ENCODE measurements at regions not wholly inside any gene's neighbourhood (a gene's known extent, or its start where the extent isn't known, plus 50 kb on each side); places are given as distances from the start of the nearest gene placed in this dataset.

DNA sequence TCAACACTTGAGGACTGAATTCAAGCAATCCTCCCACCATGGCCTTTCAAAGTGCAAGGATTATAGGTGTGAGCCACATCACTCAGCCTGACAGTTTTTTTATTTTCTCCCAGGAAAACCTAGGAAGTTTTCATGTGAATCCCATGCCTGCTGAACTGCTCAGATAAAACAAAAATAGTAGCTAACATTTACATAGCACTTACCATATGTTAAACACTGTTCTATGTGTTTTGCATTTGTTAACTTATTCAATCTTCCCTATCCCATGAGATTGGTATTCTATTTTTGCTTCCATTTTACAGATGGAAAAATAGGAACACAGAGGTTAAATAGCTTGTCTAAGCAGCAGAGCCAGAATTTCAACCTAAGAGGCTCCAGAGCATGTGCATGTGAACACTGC, 157.4 kb upstream of the KCTD1 start:
- Mint-ChIP-seq H3K27ac (no peak overlapping the region), H3K4me1 (peaks cover 2% of the 10 kb centered on the region), H3K4me3 (no peak overlapping the region), H3K36me3 (ENCODE audit: low read depth) (no peaks in the 10 kb centered on the region), H3K27me3 (peaks cover 10% of the 10 kb centered on the region)
- no peak for DNase-seq
- no peak for ATAC-seq
- H3K9me3 ChIP-seq (ENCODE audit: control insufficient read depth, low read length, poor library complexity, severe bottlenecking): no peaks in the 10 kb centered on the region

DNA sequence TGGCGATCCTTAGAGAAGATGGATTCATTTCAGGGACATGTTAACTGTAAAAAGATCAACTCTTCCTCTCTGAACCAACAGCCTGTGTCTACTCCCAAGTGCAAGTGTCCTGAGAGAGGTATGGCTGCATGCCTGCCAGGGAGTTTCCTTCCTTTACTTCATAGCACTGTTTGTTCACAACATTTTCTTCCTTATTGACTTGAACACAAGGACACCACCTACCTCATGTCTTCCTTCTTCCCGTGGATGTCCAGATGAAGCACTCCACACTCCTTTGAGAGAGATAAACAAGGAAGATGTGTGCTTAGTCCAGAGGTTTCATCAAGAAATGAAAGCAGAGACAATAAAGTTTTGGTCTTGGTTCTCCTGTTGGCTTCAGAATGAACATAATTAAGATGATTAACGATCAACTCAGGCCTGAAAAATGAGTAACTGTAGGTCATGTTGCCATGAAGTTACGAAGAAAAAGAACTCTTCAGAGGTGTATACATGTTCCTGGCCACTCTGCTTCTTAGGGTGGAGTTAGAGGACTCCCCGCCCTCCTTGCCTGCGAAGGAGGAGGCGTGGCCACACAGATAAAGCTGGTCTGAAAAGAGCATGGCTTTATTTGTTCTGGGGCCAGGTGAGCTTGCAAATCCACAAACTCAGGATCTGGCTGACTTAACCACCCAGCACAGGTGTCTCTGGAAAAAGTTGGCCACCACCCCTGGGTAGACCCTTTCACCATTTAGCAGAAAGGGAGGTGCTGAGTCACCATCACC, 155.0 kb upstream of the KCTD1 start:
- Mint-ChIP-seq H3K27ac (no peak overlapping the region), H3K27me3 (peaks cover 4% of the 10 kb centered on the region), H3K4me1 (peaks cover 2% of the 10 kb centered on the region), H3K36me3 (ENCODE audit: low read depth) (no peaks in the 10 kb centered on the region), H3K4me3 (no peak overlapping the region)
- ATAC-seq (no peak), DNase-seq (no peak)
- no peaks in the 10 kb centered on the region for H3K9me3 ChIP-seq (ENCODE audit: control insufficient read depth, low read length, poor library complexity, severe bottlenecking)

DNA sequence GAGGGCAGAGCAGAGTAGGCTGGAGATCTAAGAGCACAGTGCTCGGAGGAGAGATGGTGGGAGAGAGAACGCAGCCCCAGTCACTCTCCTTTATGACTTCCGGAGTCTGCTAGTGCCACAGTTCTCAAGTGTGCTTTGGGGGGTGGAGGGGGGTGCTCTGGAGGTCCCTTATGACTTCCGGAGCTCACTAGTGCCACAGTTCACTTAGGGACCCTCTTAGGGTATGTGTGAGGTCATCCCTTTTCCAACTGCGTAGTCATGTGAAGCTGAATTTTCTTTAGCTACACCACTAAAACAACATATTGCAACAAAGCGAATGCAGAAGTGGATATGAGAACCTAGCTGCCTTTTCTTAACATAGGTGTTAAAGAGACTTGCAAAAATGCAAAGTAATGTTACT, 153.7 kb upstream of the KCTD1 start:
- Mint-ChIP-seq H3K36me3 (ENCODE audit: low read depth) (no peaks in the 10 kb centered on the region), H3K27me3 (peaks cover 4% of the 10 kb centered on the region), H3K4me1 (peaks cover 2% of the 10 kb centered on the region), H3K27ac (no peak overlapping the region), H3K4me3 (no peak overlapping the region)
- DNase-seq (no peak), ATAC-seq (no peak)
- H3K9me3 ChIP-seq (ENCODE audit: control insufficient read depth, low read length, poor library complexity, severe bottlenecking): no peaks in the 10 kb centered on the region

DNA sequence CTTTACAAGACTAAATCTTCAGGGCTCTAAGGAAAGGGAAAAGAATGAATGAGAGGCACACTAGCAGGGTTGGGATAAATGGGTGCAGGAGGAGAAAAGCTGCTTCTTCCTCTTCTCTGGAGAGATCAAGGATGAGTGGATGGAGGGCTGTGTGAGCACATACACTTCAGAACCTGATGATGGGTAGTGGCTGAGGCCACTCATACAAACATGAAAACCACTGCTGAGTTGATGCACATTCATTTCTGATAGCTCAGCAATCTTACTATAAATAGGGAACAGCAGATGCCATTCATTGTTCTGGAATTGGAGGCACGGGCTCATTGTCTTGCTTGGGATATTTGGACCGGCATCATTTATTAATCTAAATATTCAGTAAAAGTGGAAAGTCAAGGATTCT, 152.4 kb upstream of the KCTD1 start:
- H3K9me3 ChIP-seq (ENCODE audit: control insufficient read depth, low read length, poor library complexity, severe bottlenecking): no peaks in the 10 kb centered on the region
- H3K36me3 Mint-ChIP-seq (ENCODE audit: low read depth): no peaks in the 10 kb centered on the region
- ATAC-seq (no peak), DNase-seq (no peak)
- no peak overlapping the region for H3K4me3 Mint-ChIP-seq
- peaks cover 2% of the 10 kb centered on the region for H3K4me1 Mint-ChIP-seq
- no peak overlapping the region for H3K27ac Mint-ChIP-seq
- peaks cover 4% of the 10 kb centered on the region for H3K27me3 Mint-ChIP-seq

DNA sequence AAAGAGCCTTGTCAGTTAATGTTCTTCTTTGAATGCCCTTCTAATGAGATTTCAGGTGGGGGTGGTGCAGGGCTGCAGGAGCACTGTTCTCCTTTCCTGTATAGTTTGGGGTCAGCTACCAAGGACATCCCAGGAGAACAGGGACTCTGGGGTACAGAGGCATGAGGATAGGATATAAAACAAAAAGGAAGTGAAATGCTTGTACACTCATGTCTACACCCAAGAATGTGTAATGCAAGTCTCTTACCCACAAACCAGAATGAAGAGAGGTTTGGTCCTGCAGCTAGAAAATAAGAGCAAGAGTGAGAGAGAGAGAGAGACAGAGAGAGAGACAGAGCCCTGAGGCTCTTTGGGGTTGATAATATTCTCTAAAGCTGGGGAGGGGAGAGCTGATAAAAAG, 151.8 kb upstream of the KCTD1 start:
- no peaks in the 10 kb centered on the region for H3K36me3 Mint-ChIP-seq (ENCODE audit: low read depth)
- H3K9me3 ChIP-seq (ENCODE audit: control insufficient read depth, low read length, poor library complexity, severe bottlenecking): no peaks in the 10 kb centered on the region
- H3K27me3 Mint-ChIP-seq: peaks cover 4% of the 10 kb centered on the region
- DNase-seq (no peak), ATAC-seq (no peak)
- no peak overlapping the region for H3K27ac Mint-ChIP-seq
- H3K4me3 Mint-ChIP-seq: no peak overlapping the region
- no peaks in the 10 kb centered on the region for H3K4me1 Mint-ChIP-seq

DNA sequence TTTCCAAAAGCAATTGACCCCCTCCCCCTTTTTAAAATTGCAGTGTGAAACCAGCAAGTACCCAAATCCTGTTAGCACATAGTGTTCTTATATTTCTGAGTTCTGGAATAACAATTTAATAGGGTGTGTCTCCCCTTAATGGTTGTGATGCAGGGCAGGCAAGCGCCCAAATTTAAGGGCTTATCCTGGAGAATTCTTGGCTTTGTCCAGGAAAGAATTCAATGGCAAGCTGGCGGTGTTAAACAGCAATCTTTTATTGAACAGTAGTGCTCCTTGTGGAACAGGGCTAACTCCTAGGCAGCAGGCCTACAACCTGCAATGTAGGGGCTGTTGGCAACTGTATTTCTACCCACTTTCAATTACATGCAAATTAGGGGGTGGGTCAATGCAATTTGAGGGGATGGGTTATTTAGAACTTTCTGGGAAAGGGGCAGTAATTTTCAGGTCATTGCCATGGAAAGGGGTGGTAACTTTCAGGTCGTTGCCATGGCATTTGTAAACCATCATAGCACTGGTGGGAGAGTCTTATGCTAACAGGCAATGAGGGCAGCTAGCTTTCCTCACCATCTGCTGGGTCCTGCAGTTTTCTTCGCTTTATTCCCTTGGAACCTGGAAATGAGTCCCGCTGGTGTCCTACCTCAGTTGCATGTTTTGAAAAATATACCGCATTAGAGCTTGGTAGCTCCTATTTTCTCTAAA, 149.0 kb upstream of the KCTD1 start:
- no peak overlapping the region for H3K4me3 Mint-ChIP-seq
- H3K4me1 Mint-ChIP-seq: no peaks in the 10 kb centered on the region
- no peak for DNase-seq
- no peaks in the 10 kb centered on the region for H3K36me3 Mint-ChIP-seq (ENCODE audit: low read depth)
- ATAC-seq: no peak
- no peak overlapping the region for H3K27ac Mint-ChIP-seq
- H3K27me3 Mint-ChIP-seq: no peaks in the 10 kb centered on the region
- H3K9me3 ChIP-seq (ENCODE audit: control insufficient read depth, low read length, poor library complexity, severe bottlenecking): no peaks in the 10 kb centered on the region

DNA sequence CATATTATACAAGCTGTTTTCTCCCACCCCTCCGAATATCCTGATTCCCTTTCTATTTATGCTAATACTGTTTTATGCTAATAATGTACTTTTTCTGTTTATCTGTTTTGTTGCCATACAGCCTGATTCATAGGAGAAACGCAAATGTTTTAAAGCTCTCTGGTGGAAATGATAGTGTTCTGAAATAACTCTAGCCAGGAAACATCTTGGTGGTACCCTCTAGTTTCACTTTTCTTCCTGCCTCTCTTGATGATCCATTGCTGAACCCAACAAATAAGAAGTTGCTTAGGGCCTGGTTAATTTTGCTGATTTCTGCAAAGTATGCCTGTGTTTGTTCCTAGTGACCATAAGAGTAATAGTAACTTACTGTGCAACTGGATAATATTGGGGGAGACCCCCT, 148.4 kb upstream of the KCTD1 start:
- DNase-seq: no peak
- no peaks in the 10 kb centered on the region for H3K27me3 Mint-ChIP-seq

DNA sequence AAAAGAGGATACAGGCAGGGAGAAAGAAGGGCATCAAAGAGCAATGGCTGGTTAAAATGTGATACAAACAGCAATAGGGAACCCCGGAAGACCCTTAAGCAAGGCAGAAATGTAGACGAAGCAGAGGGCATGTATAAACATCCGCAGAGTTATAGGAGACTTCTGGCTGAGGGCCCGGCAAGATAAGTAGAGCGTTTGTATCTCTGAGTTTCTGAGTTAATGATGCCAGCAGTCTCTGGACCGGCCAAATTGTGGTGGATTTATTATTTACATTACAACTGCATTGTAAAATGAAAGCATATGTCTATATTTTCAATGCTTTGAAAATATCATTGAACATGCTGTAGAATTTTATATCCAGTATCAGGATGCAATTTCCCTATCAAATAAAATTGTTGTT, 148.0 kb upstream of the KCTD1 start:
- Mint-ChIP-seq H3K36me3 (ENCODE audit: low read depth) (no peaks in the 10 kb centered on the region), H3K27me3 (no peaks in the 10 kb centered on the region), H3K4me3 (no peak overlapping the region), H3K4me1 (no peaks in the 10 kb centered on the region), H3K27ac (no peak overlapping the region)
- no peak for ATAC-seq
- no peak for DNase-seq
- H3K9me3 ChIP-seq (ENCODE audit: control insufficient read depth, low read length, poor library complexity, severe bottlenecking): no peaks in the 10 kb centered on the region

More for the DNA sequence above, 148.4 kb upstream of the KCTD1 start:
- no peak for ATAC-seq
- no peak overlapping the region for H3K27ac Mint-ChIP-seq
- no peaks in the 10 kb centered on the region for H3K4me1 Mint-ChIP-seq
- H3K36me3 Mint-ChIP-seq (ENCODE audit: low read depth): no peaks in the 10 kb centered on the region
- no peak overlapping the region for H3K4me3 Mint-ChIP-seq
- H3K9me3 ChIP-seq (ENCODE audit: control insufficient read depth, low read length, poor library complexity, severe bottlenecking): no peaks in the 10 kb centered on the region

DNA sequence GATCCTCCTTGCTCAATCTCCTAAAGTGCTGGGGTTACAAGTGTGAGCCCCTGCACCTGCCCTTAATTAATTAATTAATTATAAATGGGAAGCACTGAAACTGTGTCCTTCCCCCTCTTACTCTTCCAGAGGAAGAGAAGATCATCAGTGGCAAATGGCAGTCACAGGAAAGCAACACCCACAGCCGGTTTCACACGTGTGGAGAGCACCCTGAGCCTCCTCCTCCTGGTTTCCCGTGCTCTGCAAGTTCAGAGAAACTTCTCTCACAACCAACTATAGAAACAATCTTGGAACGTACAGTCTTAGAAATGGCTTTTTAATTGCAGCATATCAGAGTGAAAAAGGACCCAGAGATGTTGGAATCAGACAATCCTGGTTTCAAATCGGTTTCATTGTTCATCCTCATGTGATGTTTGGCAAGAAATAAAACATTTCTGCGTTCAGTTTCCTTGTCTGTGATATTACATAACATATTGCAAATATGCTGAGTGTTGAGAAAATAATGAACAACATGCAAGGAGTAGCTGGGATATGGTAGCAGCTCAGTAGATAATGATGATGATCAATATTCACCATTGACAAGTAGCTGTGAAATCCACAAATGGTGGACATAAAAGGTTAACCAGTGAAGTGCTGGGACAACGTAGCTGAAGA, 141.0 kb upstream of the KCTD1 start:
- H3K4me1 Mint-ChIP-seq: no peaks in the 10 kb centered on the region
- no peaks in the 10 kb centered on the region for H3K9me3 ChIP-seq (ENCODE audit: control insufficient read depth, low read length, poor library complexity, severe bottlenecking)
- no peak overlapping the region for H3K27ac Mint-ChIP-seq
- no peak overlapping the region for H3K4me3 Mint-ChIP-seq
- ATAC-seq (no peak), DNase-seq (no peak)
- H3K36me3 Mint-ChIP-seq (ENCODE audit: low read depth): no peaks in the 10 kb centered on the region
- H3K27me3 Mint-ChIP-seq: peaks cover 6% of the 10 kb centered on the region

DNA sequence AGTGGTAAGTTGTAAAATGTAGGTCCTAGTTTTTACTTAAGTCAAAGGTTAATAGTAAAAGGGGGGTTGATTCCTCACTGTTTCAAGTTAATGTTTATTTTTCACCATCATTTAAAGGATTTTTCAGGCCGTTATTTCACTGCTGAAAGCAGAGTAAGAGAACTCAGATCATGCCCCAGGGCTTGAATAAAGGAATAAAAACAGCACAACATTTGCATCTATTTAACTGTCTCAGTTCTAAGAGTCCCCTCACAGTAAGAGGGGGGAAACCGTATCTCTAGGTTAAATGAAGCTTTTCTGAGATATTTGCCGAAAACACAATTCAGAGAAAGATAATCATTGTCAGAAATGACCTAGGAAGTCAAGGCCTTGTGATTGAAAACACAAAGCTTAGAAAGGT, 138.2 kb upstream of the KCTD1 start:
- no peaks in the 10 kb centered on the region for H3K4me1 Mint-ChIP-seq
- H3K27me3 Mint-ChIP-seq: peaks cover 6% of the 10 kb centered on the region
- ATAC-seq (no peak), DNase-seq (no peak)
- H3K9me3 ChIP-seq (ENCODE audit: control insufficient read depth, low read length, poor library complexity, severe bottlenecking): no peaks in the 10 kb centered on the region
- H3K27ac Mint-ChIP-seq: no peak overlapping the region
- H3K4me3 Mint-ChIP-seq: no peak overlapping the region
- no peaks in the 10 kb centered on the region for H3K36me3 Mint-ChIP-seq (ENCODE audit: low read depth)

DNA sequence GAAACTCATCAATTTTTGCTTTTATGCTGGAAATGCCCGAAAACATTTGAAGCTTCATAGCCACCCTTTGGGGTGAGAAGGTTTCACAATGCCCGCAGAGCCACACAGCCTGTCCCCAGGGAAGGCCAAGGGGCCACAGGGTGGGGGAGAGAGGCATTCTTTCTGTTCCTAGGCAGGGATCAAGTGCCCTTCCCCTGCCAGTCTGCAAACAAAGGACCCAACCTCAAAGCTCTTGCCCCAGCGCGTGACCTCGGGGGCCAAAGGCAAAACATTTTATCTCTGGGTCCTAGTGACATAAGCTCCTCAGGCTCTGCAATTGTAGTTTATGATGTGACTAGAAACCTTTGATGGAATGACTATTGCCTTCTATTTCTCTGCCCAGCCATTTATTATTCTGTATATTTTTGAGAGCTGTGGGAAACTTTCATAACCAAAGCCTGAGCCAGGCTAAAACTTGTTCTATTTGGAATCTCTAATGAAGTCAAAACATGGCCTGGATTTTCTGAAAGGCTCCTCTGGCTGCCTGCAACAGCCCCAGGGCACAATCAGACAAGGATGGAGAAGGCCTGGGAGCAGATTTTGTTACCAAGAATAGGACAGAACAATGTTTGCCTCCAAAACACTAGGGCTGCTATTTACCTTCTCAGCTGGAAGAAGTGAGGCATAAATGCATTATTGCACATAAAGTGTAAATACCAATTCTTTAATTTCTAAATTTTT, 137.2 kb upstream of the KCTD1 start:
- no peaks in the 10 kb centered on the region for H3K4me1 Mint-ChIP-seq
- H3K4me3 Mint-ChIP-seq: no peak overlapping the region
- H3K27ac Mint-ChIP-seq: no peak overlapping the region

DNA sequence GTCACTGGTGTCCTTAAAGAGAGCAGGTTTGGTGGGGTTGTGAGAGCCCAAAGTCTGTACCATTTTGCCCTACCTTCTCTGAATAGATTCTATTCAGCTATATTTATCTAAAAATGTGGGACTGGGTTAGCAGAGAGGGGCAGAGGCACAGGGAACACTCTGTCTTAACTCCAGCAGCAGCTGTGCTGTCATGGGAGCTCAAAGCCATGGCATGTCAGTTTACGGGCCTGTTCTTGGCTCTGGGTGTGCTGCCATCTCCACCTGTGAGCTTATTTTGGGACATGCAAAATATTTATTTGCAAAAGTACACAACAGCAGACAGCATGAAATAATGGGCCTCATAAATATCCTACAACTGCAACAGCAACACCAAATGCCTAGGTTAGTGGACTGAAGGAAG, 129.6 kb upstream of the KCTD1 start:
- ATAC-seq (no peak), DNase-seq (no peak)
- H3K27me3 Mint-ChIP-seq: no peaks in the 10 kb centered on the region
- no peaks in the 10 kb centered on the region for H3K36me3 Mint-ChIP-seq (ENCODE audit: low read depth)
- H3K4me1 Mint-ChIP-seq: no peaks in the 10 kb centered on the region
- H3K9me3 ChIP-seq (ENCODE audit: control insufficient read depth, low read length, poor library complexity, severe bottlenecking): no peaks in the 10 kb centered on the region
- H3K4me3 Mint-ChIP-seq: no peak overlapping the region
- H3K27ac Mint-ChIP-seq: no peak overlapping the region

More for the DNA sequence above, 137.2 kb upstream of the KCTD1 start:
- no peaks in the 10 kb centered on the region for H3K9me3 ChIP-seq (ENCODE audit: control insufficient read depth, low read length, poor library complexity, severe bottlenecking)
- no peak for DNase-seq
- ATAC-seq: no peak
- Mint-ChIP-seq H3K27me3 (peaks cover 6% of the 10 kb centered on the region), H3K36me3 (ENCODE audit: low read depth) (no peaks in the 10 kb centered on the region)

DNA sequence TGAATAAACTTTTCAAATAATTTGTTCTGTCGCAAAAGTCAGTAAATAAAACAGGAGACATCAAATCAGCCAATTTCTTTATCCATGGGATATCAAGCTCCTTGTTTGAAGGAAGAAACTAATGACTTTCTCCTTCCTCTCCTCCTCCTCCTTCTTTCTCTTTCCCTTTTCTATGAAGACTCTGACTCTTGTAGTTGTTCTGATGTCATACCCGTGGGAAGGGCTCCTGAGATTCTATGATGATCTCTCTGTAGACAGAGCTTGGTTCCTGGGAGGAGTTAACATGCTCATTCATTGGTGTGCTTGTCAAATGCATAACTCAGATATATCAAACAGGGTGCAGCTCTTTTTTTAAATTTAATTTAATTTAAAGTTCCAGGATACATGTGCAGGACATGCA, 118.7 kb upstream of the KCTD1 start:
- Mint-ChIP-seq H3K27me3 (peaks cover 21% of the 10 kb centered on the region), H3K4me1 (no peaks in the 10 kb centered on the region), H3K4me3 (no peak overlapping the region), H3K27ac (no peak overlapping the region), H3K36me3 (ENCODE audit: low read depth) (no peaks in the 10 kb centered on the region)
- no peaks in the 10 kb centered on the region for H3K9me3 ChIP-seq (ENCODE audit: control insufficient read depth, low read length, poor library complexity, severe bottlenecking)
- no peak for ATAC-seq
- DNase-seq: no peak

Data from T-helper 17 cell (primary cell).